GM19467 (cell line): ENCODE measurements at regions not wholly inside any gene's neighbourhood (a gene's known extent, or its start where the extent isn't known, plus 50 kb on each side); places are given as distances from the start of the nearest gene placed in this dataset.

ENCODE experiments used
- ATAC-seq: cut with Tn5 transposase; IDR thresholded peaks from one replicate; pipeline ENCODE4 v1.9.1; 2021; ENCODE audit warnings: mild to moderate bottlenecking, moderate library complexity; ENCODE audit not compliant: unreplicated experiment

- no peak for ATAC-seq
Measured at GRCh38 chr2:104289651-104290565, 564.0 kb upstream of the POU3F3 start.

GRCh38 chr2:104290566-104290891 is 563.4 kb upstream of the POU3F3 start:
- ATAC-seq = no peak

- ATAC-seq = no peak
Measured at GRCh38 chr2:104312684-104313083, 541.2 kb upstream of the POU3F3 start.

- ATAC-seq = no peak
Measured at GRCh38 chr2:104318001-104318665, 535.8 kb upstream of the POU3F3 start.

GRCh38 chr2:104321116-104321795 is 532.7 kb upstream of the POU3F3 start:
- no peak for ATAC-seq

GRCh38 chr2:104321796-104322349 is 532.0 kb upstream of the POU3F3 start:
- ATAC-seq = no peak

- no peak for ATAC-seq
Measured at GRCh38 chr2:104332731-104333130, 521.2 kb upstream of the POU3F3 start.

GRCh38 chr2:104337869-104338268 is 516.0 kb upstream of the POU3F3 start:
- ATAC-seq = no peak

GRCh38 chr2:104340162-104340561 is 513.8 kb upstream of the POU3F3 start:
- no peak for ATAC-seq

- ATAC-seq = no peak
Measured at GRCh38 chr2:104340879-104341828, 512.8 kb upstream of the POU3F3 start.

GRCh38 chr2:104344306-104344705 is 509.6 kb upstream of the POU3F3 start:
- no peak for ATAC-seq

- no peak for ATAC-seq
Measured at GRCh38 chr2:104344985-104345384, 508.9 kb upstream of the POU3F3 start.

- ATAC-seq = no peak
Measured at GRCh38 chr2:104358122-104358521, 495.8 kb upstream of the POU3F3 start.

GRCh38 chr2:104361414-104361813 is 492.5 kb upstream of the POU3F3 start:
- ATAC-seq = no peak

GRCh38 chr2:104368089-104368488 is 485.8 kb upstream of the POU3F3 start:
- ATAC-seq = no peak

GRCh38 chr2:104371087-104371781 is 482.7 kb upstream of the POU3F3 start:
- no peak for ATAC-seq

GRCh38 chr2:104375206-104375605 is 478.7 kb upstream of the POU3F3 start:
- ATAC-seq = no peak

- peak; percentile 61 for ATAC-seq
Measured at GRCh38 chr2:104378853-104379374, 475.0 kb upstream of the POU3F3 start.

GRCh38 chr2:104384961-104385360 is 469.0 kb upstream of the POU3F3 start:
- ATAC-seq = no peak
